HG03066 (cell line): ENCODE measurements at regions not wholly inside any gene's neighbourhood (a gene's known extent, or its start where the extent isn't known, plus 50 kb on each side); places are given as distances from the start of the nearest gene placed in this dataset.

ENCODE experiments used
- ATAC-seq: cut with Tn5 transposase; IDR thresholded peaks from one replicate; pipeline ENCODE4 v1.9.1; 2021; ENCODE audit warnings: low read depth; ENCODE audit not compliant: unreplicated experiment

DNA sequence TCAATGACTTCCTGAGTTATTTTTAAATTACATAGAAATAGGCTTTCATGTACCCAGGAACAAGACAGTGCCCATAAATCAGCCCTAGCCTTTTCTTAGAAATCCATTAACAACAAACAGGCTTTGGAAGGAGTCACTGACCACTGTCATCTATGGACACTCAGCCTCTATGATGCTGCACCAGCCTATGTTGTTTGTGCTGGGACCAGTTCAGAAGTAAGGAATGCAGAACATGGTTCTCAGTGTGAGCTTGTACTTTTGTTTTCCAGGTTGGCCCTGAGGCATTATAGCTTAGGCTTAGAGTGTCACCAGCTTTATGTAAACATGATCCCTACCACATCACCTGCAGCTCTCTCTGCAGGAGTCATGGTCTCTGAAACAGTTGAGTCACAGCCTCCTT lies 335.7 kb upstream of the CDH7 start:
- no peak for ATAC-seq

DNA sequence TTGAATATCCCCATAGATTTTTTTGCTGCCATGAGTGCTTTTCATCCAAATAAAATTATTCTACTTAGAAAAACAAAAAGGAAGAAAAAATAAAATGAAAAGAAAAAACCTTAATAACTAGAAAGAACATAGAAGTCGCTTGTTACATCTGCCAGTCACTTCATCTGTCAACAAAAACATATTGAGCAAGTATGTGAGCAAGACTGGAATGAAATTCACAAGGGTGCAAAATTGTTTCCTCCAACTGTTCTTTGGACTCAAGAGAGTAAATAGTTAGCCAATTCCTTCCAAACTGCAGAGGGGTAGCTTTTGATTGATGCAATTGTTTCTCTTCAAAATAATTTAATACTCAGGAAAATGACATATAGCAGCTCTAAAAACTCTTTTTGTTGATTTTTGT lies 336.3 kb upstream of the CDH7 start:
- ATAC-seq: no peak

DNA sequence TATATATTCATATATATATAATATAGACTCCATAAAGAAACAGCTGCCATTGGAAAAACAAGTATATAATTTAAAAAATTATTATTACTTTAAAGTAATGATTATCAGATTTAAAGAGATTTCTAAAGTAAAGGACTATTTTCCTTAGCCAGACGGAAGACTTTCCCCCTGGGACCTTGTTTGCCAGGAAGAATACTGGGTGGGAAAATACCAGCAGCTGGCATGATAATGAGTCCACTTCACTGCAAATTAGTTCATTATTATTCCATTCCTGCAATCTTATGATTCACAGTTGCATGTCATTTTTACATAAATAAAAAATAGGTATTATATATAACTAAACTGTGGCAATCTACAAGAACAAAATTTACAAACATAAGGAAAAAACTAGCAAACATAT lies 339.8 kb upstream of the CDH7 start:
- ATAC-seq: no peak

DNA sequence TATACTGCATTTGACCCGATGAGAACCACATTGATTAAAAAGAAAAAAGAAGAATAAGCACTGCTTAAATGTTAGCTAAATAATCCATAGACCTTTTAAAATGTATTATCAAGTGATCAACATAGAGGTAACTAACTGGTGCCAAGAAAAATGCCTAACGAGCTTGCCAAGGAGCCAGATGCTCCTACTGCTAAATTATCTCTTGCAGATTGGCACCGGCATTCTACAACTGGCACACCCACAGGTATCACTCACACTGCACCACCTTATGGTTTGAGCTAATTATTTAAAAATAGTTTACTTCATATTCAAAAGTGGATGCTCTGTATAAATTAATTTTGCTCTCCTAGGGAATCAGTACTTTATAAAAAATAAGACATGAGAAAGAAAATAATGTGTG lies 341.6 kb upstream of the CDH7 start:
- ATAC-seq: no peak

DNA sequence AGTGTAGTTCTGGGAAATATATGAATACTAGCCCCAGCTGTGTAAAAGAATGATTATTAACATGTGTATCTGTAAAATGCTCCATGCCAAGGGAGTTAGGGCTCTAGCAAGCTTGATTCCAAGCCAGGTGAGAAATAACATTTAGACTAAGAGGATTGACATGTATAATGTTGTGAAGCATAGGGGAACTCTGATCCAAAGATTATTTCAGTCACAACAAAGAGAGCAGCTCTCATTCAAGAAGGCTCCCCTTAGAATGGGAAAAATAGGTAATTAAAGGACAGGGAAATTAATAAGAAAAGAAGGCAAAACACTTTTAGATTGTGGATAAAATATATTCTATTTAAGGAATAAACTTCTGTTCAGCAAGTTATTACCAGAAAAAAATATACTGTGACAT lies 347.3 kb upstream of the CDH7 start:
- ATAC-seq: no peak

DNA sequence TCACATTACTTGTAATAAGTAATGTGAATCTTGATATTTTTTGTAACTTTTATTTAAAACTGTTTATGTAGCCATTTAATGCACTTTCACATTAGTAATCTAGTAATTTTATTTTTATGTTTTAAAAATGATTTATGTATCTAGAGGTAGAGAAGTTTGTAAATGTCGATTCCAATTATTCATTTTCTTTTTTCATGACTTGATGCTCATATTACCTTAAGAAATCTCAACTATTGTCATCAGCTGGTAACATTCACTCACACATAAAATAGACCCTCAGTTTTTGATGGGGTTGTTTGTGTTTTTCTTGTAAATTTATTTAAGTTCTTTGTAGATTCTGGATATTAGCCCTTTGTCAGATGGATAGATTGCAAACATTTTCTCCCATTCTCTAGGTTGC lies 351.7 kb upstream of the CDH7 start:
- ATAC-seq: no peak

DNA sequence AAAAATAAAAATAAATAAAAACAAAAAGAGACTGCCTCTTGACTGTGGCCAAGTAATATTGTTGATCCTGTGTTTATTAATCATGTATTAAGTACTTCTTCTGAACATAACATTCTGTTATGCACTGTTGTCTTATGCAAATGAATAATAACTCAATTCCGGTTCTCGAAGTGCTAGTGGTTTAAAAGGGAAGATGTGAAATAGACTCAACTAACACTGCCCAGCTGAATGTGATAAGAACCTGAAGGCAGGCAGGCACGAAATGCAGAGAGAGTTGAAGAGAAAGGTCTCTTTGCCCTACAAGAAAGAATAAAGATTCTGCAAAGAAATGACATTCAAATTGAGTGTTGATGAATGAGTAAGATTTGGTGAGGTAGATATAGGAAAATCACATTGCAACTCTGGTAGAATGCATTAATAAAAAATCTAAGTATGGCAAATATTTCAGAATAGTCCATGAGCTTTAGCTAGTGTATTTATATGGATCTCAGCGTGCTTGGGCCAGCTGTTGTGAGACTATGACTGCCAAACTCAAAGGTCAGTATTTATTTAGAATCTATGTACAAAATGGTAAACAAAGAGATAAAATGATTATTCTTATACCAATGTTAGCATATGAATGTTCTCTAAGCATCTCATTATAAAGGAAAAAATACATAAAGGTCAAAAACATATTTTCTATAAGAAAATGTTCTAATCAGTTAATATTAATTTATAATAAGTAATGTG lies 352.3 kb upstream of the CDH7 start:
- no peak for ATAC-seq

DNA sequence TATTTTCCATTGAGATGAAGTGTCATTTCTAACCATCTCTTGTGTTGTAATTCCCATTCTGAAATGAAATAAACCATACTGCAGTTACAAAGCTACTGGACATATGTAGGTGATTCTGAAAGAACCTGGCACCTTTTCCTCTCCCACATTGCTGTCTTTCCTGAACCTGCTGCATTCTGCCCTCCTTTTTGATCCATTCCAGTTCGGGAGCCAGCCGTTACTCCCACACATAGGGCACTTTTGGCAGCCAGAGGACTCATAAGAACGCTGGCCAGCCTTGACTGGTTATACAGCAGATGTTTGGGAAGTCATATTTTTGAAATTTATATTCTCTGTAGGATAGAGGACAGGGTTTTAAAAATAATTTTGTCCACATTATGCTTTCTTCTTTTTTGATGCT lies 369.8 kb upstream of the CDH7 start:
- ATAC-seq: no peak

DNA sequence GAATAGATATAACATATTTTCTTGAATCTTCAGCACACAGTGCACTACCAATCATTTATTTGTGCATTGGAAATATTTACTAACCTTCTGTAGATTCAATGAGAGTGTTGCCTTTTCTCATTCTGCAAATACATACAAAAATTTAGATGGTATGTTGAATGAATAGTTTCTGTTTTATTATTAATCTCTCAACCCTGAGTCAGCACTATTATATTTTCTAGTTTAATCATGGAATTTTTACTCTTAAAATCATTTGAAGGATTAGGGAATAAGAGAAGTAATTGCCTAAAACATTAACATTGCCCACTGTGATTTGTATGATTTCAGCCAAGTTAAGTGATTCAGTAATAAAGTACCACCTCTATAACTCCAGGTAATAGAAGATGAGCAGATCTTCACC lies 370.2 kb upstream of the CDH7 start:
- ATAC-seq: no peak

DNA sequence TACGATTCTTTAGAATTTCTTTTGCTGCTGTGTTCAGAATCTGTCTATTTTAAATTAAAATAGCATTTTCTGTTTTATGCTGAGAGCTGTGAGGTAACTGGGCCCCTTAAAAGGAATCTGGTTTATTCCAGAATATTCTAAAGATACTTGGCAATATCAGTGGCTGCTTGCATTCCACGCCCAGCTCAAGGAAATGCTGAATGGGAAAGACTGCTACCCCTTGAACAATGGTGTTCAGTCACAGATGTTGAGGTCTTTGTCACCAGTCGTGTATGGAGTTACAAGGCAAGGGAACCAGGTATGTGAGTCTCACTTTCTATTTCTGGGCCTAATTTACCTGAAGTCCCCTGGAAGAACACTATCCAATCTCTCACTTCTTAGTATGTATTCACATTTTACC lies 377.9 kb upstream of the CDH7 start:
- no peak for ATAC-seq

DNA sequence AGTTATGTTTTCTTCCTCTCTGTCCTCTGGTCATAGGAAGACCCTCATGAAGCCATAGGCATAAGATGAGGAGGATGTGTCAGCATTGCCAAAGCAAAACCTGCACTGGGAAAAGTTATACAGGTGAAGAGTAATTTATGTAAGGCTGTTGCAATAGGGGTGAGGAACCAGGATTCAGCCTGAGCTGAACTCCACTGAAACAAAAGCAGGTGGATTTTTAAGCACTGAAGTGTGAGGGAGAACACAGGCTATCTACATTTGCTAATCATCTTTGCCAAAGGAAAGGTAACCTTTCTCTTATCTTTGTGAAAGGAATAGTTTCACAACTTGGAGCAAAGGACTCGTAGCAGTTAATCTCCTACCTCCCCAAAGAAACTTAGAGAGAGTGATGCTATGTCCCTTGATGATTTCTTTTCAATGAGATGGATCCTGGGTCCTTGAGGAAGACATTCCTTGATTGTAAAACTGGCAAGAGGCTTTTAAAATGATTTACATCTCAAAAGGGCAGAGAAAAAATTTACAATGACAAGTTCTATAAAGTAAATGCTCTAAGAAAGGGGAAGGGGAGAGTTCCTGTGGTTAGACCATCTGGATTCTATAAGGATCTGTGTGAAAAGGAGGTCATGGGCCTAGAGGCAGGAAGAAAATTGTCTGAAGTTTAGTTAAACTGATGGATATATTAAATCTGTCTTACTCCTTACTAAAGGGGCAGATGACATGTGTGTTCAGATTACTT lies 385.4 kb upstream of the CDH7 start:
- ATAC-seq: no peak

DNA sequence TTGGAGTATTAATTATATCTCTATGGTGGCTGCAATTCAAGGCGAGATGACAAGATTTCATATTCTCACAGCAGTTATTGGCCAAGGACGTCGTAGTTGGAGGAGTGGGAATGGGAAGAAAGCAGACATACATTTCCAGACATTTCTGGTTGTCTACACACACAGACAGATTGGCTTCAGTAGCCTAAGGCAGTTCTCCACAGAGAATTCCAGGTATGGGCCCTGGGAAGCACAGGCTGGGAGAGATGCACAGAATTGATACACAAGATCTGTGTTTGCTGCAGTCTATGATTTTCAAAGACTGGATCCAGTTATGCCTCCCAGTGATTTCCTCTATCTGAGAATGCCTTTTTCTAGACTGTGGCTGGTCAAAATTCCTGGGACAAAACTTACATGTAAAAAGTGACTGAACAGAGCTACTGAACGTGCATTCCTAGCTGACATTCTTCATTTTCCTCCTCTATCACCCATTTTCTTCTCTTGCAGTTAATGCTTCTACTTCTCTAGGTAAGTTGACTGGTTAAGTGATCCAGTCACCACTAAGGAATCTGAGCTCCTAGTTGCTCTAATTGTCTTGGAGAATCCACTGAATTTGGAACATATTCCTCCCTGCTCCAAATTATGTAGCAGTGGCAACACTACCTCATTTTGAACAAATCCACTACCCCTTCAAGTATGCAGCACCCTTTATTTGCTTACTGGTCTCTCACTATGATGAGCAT lies 386.7 kb upstream of the CDH7 start:
- ATAC-seq: no peak

DNA sequence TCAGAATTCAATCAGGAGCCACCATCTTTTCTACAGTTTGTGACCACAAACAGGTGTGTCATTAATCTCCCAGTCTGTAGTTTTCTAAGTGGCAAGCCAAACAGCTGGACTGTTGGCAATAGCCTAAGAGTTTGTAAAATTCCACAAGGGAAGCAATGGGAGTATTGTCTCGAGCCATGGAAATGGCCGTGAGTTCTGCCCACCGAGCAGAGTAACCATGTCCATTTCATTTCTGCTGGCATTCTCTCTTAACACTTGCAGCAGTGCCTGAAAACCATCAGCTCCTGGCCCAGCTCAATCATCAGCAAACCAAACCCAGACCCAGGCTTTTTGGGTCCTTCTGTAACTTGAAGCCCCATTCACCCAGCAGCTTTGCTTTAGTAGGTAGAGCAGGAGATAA lies 387.8 kb upstream of the CDH7 start:
- ATAC-seq: no peak

DNA sequence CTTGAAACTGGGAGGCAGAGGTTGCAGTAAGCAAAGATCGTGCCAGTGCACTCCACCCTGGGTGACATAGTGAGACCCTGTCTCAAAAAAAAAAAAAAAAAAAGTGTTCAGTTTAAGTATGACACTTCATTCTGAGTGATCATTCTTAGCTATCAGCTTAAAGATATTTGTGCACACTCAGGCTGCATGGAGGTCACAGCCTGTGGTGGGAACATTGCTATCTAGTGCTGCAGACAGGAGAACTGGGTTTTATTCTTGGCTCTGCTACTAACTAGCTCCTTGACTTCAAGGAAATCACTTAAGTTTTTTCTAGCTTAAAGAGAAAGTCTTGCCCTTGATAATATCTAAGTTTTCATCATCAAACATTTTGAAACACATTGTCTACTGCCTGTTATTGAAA lies 391.3 kb upstream of the CDH7 start:
- ATAC-seq: no peak

DNA sequence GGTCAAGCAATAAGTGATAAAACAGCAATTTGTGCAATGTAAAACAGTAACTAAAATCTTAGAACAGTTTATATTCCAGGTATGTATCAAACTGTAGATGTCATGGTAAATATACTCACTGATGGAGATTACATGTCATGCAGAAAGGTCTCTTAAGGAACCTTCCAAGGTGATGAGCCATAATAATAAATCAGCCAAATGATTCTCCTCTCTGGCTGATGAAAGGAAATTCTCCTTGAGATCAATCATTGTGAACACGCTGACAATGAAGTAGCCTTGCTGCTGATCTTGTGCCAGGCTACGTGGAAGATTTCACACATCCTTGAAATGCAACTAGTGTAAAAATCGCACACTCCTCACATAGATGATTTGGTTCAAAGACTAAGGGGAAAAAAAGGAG lies 392.5 kb upstream of the CDH7 start:
- no peak for ATAC-seq

DNA sequence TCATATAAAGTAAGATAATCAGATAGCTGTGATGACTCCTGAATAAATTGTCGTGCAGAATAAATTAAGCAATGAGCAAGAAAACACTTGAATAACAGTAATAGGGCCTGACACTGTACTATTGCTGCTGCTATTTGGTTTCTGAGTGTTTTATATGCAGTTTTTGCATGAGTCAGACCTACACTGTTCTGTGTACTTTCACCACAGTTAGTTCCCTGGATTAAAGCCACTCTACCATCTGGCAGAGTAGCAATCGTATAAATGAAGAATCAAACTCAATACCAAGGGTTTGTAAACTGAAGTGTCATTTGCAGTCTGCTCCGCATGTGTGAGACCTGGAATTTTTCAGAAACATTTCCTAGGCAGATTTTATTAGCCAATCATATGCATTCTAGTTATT lies 398.6 kb upstream of the CDH7 start:
- ATAC-seq: no peak

DNA sequence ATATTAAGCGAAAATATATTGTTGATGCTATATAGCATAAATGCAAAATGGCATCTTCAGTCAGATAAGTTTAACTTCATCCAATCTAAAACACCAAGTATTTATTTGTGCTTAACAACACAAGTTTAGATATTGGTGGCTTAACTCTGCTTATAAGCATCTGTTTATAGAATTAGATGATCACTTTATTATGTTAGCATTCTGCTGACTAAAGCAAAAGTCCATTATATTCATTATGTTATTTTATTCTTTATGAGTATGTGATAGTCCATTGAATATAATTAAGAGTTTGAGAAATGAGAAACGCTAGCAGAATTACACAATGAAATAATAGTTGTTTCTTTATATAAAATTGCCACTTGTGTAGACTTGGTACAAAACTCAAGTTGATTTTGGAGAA lies 401.2 kb upstream of the CDH7 start:
- ATAC-seq: no peak

DNA sequence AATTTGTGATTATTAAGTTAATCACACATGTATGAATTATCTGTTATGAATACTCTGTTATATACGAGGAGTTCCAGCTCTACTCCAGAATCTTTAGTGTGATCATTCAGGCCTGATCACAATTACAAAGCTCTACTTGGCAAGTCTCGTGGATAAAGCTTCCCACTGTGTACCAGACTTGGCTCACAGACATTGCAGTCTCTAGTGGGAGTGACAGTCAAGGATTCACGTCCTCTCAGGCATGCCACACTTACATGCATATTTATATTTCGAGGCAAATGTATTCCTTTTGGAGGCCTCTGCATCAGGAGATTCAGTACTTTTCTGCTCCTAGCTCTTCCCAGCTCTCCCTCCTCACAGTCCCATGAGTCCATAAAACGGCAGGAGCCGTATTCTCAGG lies 403.4 kb upstream of the CDH7 start:
- ATAC-seq: no peak

DNA sequence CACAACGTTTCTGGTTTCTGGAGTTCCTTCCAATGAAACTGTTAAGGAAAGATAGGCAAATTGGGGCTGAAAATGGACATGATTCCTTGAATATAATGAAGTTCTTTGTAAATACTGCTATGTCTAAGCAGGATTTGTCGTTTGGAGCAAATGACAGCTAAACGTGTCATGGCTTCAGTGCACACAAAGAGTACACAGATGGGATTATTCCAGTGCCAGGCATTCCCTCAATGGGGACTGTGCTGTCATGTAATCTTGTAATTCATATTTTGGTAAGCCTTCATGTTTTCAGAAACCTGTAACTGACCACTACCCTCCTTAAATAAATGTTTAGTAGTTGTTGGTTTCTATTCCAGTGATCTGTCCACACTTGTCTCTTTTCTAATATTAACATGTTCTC lies 404.7 kb upstream of the CDH7 start:
- ATAC-seq: no peak

DNA sequence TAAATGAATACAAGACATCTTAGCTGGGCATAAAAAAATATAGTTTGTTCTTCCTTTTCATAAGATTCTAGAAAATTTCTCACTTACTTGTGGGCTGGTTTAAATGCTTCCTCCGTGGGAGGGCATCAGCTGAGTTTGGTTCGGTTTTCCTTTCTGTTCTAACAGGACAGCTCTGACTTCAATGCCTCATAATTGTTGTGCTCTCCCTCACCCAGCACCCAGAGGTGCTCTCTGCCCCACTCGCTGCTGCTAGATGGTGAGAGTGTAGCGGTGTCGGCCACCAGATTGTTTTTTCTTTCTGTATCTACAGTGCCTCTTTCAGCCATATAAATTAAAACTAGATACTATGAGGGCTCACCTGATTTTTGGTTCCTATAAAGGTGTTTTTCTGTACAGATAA lies 407.2 kb upstream of the CDH7 start:
- no peak for ATAC-seq

DNA sequence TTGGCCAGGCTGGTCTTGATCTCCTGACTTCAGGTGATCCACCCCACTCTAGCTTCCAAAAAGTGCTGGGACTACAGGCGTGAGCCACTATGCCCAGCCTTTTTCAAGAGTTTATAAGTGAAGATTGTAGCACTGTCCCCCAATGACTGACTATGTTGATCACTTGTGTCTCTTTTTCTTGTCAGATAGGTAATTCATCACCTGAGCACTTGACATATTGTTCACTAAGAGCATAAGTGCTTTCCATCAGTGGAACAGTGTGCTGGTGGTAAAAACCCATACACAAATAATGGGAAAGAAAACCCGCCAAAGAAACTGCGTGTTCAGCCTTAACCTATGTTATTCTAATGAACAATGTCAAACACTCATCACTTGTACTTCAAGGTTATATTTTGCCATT lies 414.4 kb upstream of the CDH7 start:
- ATAC-seq: no peak

DNA sequence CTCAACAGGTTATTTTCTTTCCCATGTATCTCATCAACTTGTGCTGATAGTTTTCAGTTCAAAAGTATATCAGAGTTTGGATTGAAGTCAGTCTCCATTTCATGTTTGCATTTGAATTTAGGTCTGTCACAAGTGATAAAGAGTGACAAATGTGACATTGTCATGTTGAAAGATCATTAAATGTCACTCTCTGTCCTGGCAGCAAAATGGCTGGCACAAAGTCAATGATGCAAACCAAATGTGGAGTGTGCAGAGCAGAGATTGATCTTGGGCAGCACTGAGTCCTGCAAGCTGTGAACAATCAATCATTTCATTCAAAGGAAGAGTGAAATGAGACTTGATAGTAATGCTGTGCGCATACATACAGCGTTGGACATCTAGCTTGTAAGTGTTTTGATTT lies 421.8 kb upstream of the CDH7 start:
- ATAC-seq: no peak
